Left renal pelvis (tissue), 4 donors: ENCODE measurements at regions not wholly inside any gene's neighbourhood (a gene's known extent, or its start where the extent isn't known, plus 50 kb on each side); places are given as distances from the start of the nearest gene placed in this dataset.
"Not testable (repeated sequence)": the region's sequence is repeated elsewhere in the genome, so short reads cannot be mapped to it uniquely, and the experiment has no call there.

Experiments
- DNase-seq, 4 donors: peaks; one replicate each; pipeline ENCODE4 v3.0.0-alpha.2; 2013; ENCODE audit warnings: low read depth in 4 of 4, low spot score in 3 of 4

DNA sequence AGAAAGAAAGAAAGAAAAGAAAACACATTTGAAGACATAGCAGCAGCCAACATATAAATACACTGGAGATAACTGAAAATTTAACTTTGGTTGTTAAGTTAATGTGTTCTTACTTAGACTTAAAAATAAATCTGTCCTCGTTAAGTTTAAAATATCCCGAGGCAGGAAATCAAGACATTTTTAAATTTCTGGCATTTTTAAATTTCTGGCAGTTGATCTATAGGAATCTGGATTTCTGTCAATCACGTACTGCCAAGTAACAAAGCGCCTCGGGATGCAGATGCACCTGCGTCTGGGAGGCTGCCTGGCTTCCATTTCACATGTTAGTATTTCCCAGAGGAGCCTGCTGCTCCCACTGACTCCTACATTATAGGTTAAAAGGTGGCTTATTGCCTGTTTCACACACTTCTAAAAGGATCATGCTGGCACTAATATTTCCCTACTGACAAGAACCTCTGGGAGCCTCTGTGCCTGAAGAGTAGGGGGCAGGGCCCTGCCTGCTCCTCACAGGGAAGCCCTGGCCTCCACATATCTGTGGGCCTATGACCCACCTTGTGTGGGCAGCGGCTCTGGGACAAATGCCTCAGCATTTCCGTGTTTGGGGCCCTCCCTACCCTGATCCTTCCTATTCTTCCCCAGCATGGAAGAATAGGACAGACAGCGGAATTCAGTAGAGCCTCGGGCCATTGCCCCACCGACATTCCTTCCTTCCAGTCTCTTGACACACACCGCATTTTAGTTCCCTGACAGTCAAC, 62.8 kb upstream of the ATP12A start:
- no peak for DNase-seq

GRCh38 chr13:24618011-24618955, 61.9 kb upstream of the ATP12A start:
- DNase-seq: no peak

- DNase-seq: no peak
Measured at GRCh38 chr13:24619282-24619681, 60.9 kb upstream of the ATP12A start.

DNA sequence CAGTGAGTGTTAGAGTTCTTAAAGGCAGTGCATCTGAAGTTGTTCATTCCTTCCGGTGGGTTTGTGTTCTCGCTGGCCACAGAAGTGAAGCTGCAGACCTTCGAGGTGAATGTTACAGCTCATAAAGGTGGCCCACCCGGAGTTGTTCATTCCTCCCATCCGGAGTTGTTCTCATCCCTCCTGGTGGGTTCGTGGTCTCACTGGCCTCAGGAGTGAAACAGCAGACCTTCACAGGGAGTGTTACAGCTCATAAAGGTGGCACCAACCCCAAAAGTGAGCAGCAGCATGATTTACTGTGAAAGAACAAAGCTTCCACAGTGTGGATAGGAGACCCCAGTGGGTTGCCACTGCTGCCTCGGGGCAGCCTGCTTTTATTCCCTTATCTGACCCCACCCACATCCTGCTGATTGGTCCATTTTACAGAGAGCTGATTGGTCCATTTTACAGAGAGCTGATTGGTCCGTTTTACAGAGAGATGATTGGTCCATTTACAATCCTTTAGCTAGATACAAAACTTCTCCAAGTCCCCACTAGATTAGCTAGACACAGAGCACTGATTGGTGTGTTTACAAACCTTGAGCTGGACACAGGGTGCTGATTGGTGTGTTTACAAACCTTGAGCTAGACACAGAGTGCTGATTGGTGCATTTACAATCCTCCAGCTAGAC, 57.6 kb upstream of the ATP12A start:
- DNase-seq: not testable (repeated sequence)

GRCh38 chr13:24623149-24623665, 57.0 kb upstream of the ATP12A start:
- DNase-seq: no peak

DNA sequence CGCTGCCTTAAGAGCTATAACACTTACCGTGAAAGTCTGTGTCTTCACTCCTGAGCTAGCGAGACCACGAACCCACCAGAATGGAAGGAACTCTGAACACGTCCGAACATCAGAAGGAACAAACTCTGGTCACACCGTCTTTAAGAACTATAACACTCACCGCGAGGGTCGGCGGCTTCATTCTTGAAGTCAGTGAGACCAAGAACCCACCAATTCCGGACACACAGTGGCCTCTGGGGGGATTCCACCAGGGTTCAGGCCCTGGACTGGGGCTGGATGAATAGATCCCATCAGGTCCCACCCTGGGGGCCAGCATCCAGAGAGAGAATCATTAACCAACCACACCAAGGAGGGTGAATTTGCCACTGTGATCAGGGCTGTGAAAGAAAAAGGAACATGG, 55.8 kb upstream of the ATP12A start:
- DNase-seq: no peak

DNA sequence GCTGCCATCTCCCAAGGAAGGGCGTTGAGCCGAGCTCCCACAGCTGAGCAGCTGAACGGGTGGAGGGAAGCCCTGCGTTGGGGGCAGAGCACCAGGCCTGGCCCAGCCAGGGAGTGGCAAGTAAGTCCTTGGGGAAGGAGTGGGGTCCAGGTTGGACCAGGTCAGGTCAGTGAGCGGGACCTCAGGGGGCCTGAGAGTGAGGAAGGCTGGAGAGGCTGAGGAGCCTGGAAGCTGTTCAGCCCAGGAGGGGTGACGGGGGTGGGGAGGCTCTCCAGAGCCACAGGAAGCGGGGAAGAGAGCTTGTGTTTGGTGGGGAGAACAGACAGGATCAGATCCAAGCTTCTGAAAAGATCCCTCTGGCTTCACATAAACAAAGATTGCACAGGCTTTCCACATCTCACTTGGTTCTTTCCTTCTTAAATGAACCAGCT, 55.4 kb upstream of the ATP12A start:
- peak in 3 of 4 donors; percentile 25 to 45 (median 45) for DNase-seq

DNA sequence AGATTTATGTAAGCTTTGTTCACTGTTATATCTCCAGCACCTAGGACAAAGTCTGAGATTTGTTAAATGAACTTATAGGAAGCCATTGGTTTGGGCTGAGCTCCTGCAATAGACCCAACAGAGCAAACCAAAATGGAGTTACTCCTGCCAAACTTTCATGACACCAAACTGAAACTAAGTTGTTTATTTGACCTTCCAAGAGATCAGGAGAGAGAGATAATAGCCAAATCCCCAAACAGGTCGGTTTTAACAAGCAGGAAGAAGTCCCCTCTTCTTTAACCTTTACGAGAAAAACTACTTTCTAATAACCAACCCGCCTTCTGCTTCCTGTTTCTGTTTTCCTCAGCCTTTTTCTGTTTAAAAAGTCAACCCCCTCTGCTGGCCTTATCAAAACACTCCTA, 54.9 kb upstream of the ATP12A start:
- no peak for DNase-seq

- no peak for DNase-seq
Measured at GRCh38 chr13:24625870-24626849, 54.0 kb upstream of the ATP12A start.

- DNase-seq: no peak
Measured at GRCh38 chr13:24627090-24627714, 53.0 kb upstream of the ATP12A start.

DNA sequence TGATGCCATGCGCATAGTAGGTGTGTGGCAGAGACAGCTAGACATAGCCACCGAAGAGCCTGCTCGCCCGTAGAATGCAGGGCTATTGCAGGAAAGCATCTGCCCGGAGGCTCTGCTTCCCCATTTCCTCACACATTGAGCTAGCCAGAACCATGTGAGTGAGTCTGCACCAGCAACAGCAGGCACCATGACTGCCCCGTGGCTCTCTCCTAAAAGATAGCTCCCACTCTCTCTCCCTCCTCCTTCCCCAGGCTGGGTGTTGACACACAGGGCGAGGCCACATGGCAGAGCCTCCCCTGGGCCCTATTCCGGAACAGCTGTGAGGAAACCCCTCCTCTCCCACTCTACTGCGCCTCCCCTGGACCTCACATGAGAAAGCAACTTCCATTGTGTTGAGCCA, 52.3 kb upstream of the ATP12A start:
- DNase-seq: no peak

GRCh38 chr13:24629320-24629719, 50.9 kb upstream of the ATP12A start:
- DNase-seq: no peak

DNA sequence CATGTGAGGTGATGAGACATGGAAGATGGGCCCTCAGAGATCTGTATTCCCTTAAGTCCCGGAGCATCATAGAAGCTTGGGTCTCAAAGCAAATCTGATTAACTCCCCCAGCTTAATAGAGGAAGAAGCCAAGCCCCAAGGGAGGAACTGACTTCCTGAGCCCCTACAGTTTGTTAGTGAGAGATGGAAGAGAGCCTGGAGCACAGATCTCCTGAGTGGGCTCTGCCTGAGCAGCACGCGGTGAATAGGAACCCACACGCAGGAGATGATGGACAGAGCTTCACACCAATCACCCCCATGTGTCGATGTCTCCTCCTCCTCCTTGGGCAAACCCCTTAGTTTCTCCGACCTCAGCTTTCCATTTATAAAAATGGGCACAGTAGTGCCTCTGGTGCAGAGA, 50.1 kb upstream of the ATP12A start:
- no peak for DNase-seq
